Immature natural killer cell (primary cell): ENCODE measurements at regions not wholly inside any gene's neighbourhood (a gene's known extent, or its start where the extent isn't known, plus 50 kb on each side); places are given as distances from the start of the nearest gene placed in this dataset.

Source experiments
- DNase-seq, 3 donors: peaks; one replicate each; pipeline ENCODE4 v3.0.0; 2022; ENCODE audit warnings: mixed read lengths in 1 of 3
- H3K27ac Mint-ChIP-seq, 6 donors: one replicate each; pipeline ENCODE4 v1.8.0; 2020; ENCODE audit warnings: mixed read lengths in 6 of 6, mild to moderate bottlenecking in 5 of 6, inconsistent platforms in 4 of 6, moderate library complexity in 3 of 6
- H3K27me3 Mint-ChIP-seq, 3 donors: one replicate each; pipeline ENCODE4 v1.8.0; 2020 to 2021; ENCODE audit warnings: low read depth in 3 of 3, mild to moderate bottlenecking in 3 of 3, mixed read lengths in 3 of 3, moderate library complexity in 3 of 3, inconsistent platforms in 1 of 3
- H3K36me3 Mint-ChIP-seq, 3 donors: one replicate each; pipeline ENCODE4 v1.8.0; 2020; ENCODE audit warnings: mixed read lengths in 3 of 3, inconsistent platforms in 2 of 3, mild to moderate bottlenecking in 2 of 3
- H3K4me1 Mint-ChIP-seq, 2 donors: one replicate each; pipeline ENCODE4 v1.8.0; 2020; ENCODE audit warnings: inconsistent platforms in 2 of 2, mild to moderate bottlenecking in 2 of 2, mixed read lengths in 2 of 2, moderate library complexity in 1 of 2
- H3K4me3 Mint-ChIP-seq, 5 donors: one replicate each; pipeline ENCODE4 v1.8.0; 2020; ENCODE audit warnings: mild to moderate bottlenecking in 5 of 5, mixed read lengths in 5 of 5, inconsistent platforms in 3 of 5, moderate library complexity in 3 of 5
- H3K9me3 Mint-ChIP-seq, 6 donors: one replicate each; pipeline ENCODE4 v1.8.0; 2020; ENCODE audit warnings: mild to moderate bottlenecking in 6 of 6, mixed read lengths in 6 of 6, inconsistent platforms in 4 of 6, moderate library complexity in 3 of 6

DNA sequence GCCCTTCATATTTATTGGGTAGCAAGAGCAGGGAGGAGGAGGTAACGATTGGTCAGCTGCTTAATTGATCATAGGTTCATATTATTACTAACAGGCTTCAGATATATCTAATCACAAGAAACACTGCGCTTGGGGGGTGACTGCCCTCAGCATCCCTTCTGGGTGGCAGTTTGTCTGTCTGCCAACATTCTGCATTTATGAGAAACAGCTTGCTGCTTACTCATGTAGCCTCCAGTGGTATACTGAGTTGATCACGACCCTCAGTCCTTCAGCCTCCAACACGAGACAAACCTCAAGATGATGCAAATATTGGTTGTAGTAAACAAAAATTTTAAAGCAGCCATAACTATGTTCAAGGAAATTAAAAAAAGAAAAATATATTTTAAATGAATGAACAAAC, 657.8 kb upstream of the PHF14 start:
- no peak for DNase-seq
- H3K27ac Mint-ChIP-seq, result no peak overlapping the region
- no peaks in the 10 kb centered on the region for H3K4me1 Mint-ChIP-seq
- peaks cover 4 to 28% (median 15%) of the 10 kb centered on the region in 6 donors for H3K9me3 Mint-ChIP-seq
- peaks cover 0 to 2% (median 0%) of the 10 kb centered on the region in 3 donors for H3K27me3 Mint-ChIP-seq
- no peak overlapping the region for H3K4me3 Mint-ChIP-seq
- H3K36me3 Mint-ChIP-seq, result peaks cover 0 to 2% (median 0%) of the 10 kb centered on the region in 3 donors

DNA sequence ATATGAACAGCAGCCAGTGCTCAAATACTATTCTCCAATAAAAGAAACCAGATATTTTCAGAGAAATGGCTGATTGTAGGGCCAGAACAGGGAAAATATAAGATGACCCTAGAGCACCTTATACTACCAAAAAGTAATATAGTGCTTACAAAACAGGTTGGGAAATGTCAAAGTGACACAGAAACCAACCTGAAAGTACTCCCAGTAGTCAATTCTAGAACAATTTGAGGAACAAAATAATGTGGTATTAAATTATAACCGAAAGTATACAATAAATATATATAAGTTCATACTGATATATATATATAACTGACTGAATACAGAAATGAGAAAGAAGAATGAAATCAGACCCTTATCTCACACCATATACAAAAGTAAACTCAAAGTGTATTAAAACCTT, 657.2 kb upstream of the PHF14 start:
- H3K4me3 Mint-ChIP-seq, result no peak overlapping the region
- H3K9me3 Mint-ChIP-seq, result peaks cover under 1 to 28% (median 14%) of the 10 kb centered on the region in 6 donors
- H3K27ac Mint-ChIP-seq, result no peak overlapping the region
- H3K4me1 Mint-ChIP-seq, result no peaks in the 10 kb centered on the region
- no peak for DNase-seq
- peaks cover 0 to 2% (median 0%) of the 10 kb centered on the region in 3 donors for H3K27me3 Mint-ChIP-seq
- H3K36me3 Mint-ChIP-seq, result peaks cover 0 to 2% (median 0%) of the 10 kb centered on the region in 3 donors

DNA sequence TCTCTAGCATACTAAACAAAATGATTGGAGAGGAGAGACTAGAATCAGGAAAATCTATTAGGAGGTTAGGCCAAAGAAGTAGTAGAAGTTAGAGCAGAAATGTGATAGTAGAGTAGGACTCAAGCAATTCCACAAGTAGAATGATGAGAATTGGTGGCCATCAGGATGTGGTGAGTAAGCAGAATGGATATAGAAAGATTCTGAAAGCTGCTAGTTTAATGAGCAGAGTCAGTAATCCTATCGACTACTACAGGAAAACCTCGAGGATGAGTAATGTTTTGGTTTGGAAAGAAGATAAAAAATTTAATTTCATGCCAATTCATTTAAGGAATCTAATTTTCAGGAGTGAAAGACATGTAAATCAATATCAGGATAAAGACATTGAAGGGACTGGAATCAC, 648.3 kb upstream of the PHF14 start:
- DNase-seq, result no peak
- H3K27me3 Mint-ChIP-seq, result peaks cover 0 to 3% (median 0%) of the 10 kb centered on the region in 3 donors
- H3K27ac Mint-ChIP-seq, result no peak overlapping the region
- H3K4me1 Mint-ChIP-seq, result no peaks in the 10 kb centered on the region
- H3K9me3 Mint-ChIP-seq, result peaks cover 0 to 26% (median 2%) of the 10 kb centered on the region in 6 donors
- no peaks in the 10 kb centered on the region for H3K36me3 Mint-ChIP-seq
- no peak overlapping the region for H3K4me3 Mint-ChIP-seq

DNA sequence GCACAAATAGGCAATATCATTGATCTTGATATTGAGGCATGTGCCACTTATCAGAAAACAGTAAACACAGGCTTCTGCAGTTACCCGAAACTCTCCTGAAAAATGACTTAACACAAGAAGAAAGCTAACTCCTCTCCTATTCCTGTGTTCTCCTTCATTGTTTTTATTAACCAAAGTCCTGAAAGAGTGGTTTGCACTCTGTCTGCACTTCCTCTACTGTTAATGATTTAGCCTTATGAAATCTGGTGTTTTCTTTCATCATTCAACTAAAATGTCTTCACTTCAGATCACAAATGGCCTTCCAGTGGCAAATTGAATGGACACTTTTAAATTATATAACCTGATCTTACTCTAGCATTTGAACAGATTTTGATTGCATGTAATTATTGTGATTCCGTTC, 630.6 kb upstream of the PHF14 start:
- H3K4me3 Mint-ChIP-seq, result no peak overlapping the region
- peaks cover 0 to 2% (median under 1%) of the 10 kb centered on the region in 6 donors for H3K9me3 Mint-ChIP-seq
- no peaks in the 10 kb centered on the region for H3K4me1 Mint-ChIP-seq
- H3K27me3 Mint-ChIP-seq, result no peaks in the 10 kb centered on the region
- no peak for DNase-seq
- no peaks in the 10 kb centered on the region for H3K36me3 Mint-ChIP-seq
- H3K27ac Mint-ChIP-seq, result no peak overlapping the region

DNA sequence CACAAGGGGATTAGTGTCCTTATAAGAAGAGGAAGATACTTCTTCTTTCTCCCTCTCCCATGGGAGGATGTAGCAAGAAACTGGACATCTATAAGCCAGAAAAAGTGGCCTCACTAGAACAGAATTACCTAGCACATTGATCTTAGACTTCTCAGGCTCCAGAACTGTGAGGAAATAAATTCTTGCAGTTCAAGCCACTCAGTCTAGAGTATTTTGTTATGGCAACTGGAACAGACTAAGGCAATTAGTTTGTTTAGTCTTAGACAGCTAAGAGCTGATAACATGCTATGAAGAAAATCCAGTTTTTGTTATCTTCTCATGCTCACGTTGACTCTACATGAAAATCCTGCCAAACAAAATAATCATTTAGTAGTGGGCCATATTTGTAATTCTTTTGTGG, 627.6 kb upstream of the PHF14 start:
- H3K4me3 Mint-ChIP-seq, result no peak overlapping the region
- no peaks in the 10 kb centered on the region for H3K36me3 Mint-ChIP-seq
- no peaks in the 10 kb centered on the region for H3K4me1 Mint-ChIP-seq
- no peak for DNase-seq
- no peak overlapping the region for H3K27ac Mint-ChIP-seq
- H3K27me3 Mint-ChIP-seq, result no peaks in the 10 kb centered on the region
- peaks cover 0 to 2% (median 0%) of the 10 kb centered on the region in 6 donors for H3K9me3 Mint-ChIP-seq

DNA sequence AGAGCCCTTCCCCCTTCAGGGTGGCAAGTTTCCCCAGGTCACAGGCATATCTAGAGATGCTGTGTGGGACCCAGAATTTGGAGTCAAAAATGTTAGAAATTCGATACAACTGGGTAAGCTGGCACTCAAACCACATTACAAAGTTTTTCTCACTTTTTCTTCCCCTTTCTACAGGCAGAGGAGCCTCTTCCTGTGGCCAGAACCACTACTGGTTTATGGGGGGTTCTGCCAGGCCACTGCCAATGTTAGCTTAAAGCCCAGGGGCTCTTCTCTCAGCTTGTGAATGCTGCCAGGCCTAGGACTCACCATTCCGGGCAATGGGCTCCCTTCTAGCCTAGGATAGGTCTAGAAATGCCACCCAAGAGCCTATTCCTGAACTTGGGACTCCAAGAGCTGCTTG, 617.9 kb upstream of the PHF14 start:
- H3K4me3 Mint-ChIP-seq, result no peak overlapping the region
- DNase-seq, result no peak
- H3K27me3 Mint-ChIP-seq, result no peaks in the 10 kb centered on the region
- H3K9me3 Mint-ChIP-seq, result peaks cover 14 to 30% (median 21%) of the 10 kb centered on the region in 6 donors
- no peaks in the 10 kb centered on the region for H3K36me3 Mint-ChIP-seq
- no peak overlapping the region for H3K27ac Mint-ChIP-seq
- H3K4me1 Mint-ChIP-seq, result no peaks in the 10 kb centered on the region

DNA sequence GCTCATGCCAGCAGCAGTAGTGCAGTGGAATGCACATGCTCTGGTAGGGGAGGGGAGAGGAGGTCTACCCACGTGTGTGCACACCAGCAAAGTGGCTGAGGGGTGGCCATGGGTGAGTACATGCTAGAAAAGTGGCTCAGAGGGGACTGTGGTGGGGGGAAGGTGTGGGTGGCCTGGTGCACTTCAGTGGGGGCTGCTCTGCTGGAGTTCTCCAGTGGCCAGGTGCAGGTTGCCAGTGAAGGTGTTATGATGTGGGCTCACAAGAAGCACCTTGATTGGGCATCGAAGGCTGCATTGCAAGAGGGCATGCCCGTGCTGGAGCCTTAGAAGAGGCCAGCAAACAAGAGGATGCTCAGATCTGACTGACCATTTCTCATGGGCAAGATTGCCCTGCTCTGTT, 613.6 kb upstream of the PHF14 start:
- Mint-ChIP-seq H3K9me3 (peaks cover 5 to 34% (median 20%) of the 10 kb centered on the region in 6 donors), H3K27ac (no peak overlapping the region), H3K4me1 (no peaks in the 10 kb centered on the region), H3K36me3 (no peaks in the 10 kb centered on the region), H3K27me3 (peaks cover 0 to 3% (median 0%) of the 10 kb centered on the region in 3 donors), H3K4me3 (no peak overlapping the region)
- DNase-seq, result no peak

DNA sequence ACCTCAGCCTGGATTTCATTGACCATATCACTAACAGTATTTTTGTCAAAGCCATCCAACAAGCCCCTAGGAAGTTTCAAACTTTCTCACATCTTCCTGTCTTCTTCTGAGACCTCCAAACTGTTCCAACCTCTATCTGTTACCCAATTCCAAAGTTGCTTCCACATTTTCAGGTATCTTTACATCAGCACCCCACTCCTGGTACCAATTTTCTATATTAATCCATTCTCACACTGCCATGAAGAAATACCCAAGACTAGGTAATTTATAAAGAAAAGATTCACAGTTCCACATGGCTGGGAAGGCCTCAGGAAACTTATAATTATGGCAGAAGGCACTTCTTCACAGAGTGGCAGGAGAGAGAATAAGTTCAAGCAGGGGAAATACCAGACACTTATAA, 571.9 kb upstream of the PHF14 start:
- H3K27ac Mint-ChIP-seq, result no peak overlapping the region
- no peaks in the 10 kb centered on the region for H3K4me1 Mint-ChIP-seq
- no peak for DNase-seq
- H3K4me3 Mint-ChIP-seq, result no peak overlapping the region
- H3K9me3 Mint-ChIP-seq, result peaks cover 3 to 19% (median 14%) of the 10 kb centered on the region in 6 donors
- peaks cover 0 to 11% (median 0%) of the 10 kb centered on the region in 3 donors for H3K36me3 Mint-ChIP-seq
- peaks cover 2 to 10% (median 3%) of the 10 kb centered on the region in 3 donors for H3K27me3 Mint-ChIP-seq

DNA sequence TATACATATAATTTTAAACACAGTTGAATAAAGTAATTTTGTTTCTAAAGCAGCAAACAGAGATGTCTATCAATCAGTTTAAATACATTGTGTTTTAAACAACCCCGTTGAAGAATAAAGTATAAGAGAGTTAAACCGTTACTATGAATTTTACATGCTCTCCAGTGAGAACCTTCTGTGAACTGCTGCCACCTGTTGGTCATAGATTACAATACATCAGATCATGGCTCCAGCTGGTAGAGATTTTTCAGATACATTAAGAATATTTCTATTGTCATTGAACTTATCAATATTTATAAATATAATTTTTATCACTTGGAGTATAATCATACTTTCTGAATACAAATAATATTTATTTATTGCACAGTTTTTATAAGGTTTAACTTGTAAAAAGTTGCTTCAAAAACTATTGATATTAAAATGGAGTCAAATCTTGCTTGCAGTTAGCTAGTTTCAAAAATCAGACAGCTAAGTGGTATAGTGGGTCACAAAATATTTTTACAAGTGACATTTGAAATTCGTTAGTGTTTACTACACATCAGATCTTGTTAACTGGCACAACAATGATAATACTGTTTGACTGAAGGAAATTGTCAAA, 561.2 kb upstream of the PHF14 start:
- H3K4me3 Mint-ChIP-seq, result no peak overlapping the region
- peaks cover 0 to 5% (median 0%) of the 10 kb centered on the region in 3 donors for H3K27me3 Mint-ChIP-seq
- no peaks in the 10 kb centered on the region for H3K4me1 Mint-ChIP-seq
- H3K36me3 Mint-ChIP-seq, result no peaks in the 10 kb centered on the region
- H3K27ac Mint-ChIP-seq, result no peak overlapping the region
- DNase-seq, result peak; percentile 3 to 12 (median 5)
- H3K9me3 Mint-ChIP-seq, result peaks cover 0 to 2% (median 0%) of the 10 kb centered on the region in 6 donors

DNA sequence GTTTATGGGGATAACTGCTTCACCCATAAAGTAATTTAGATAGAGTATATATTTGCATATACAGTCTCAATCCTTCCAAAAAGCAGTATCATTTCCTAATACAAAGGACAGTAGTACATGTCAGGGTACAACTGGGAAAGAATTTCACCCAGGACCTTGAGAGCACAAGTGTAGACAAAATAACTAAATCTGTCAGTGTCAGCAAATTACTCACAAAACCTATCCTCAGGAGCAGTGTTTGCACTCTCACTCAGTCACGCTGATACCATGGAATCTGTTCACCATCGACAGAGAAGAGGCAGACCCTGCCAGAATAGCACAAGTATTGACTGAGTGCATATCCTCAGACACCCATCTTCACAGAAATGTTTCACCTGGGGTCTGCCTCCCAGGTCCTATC, 554.7 kb upstream of the PHF14 start:
- Mint-ChIP-seq H3K4me3 (no peak overlapping the region), H3K36me3 (no peaks in the 10 kb centered on the region), H3K9me3 (peaks cover 0 to 2% (median 0%) of the 10 kb centered on the region in 6 donors), H3K27me3 (peaks cover 0 to 2% (median 0%) of the 10 kb centered on the region in 3 donors), H3K4me1 (no peaks in the 10 kb centered on the region), H3K27ac (no peak overlapping the region)
- no peak for DNase-seq

DNA sequence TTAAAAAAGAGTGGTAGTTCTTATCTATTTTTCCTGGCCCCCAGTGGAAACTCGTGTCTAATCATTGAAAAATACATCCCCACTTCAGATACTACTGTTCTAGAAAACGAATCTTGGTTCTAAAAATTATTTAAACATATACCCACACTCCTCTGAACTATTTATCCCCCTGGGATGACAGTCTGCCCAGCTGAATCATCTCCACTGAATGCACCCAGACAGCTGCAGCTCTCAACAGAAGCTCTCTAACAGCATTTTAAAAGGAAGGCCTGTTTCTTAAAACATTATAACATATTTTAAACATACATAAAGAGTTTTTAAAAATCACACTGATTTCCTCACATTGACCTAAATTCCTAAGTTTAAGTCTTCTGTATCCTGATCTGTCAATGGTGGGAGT, 544.6 kb upstream of the PHF14 start:
- Mint-ChIP-seq H3K27ac (no peak overlapping the region), H3K36me3 (no peaks in the 10 kb centered on the region), H3K9me3 (peaks cover 0 to 3% (median under 1%) of the 10 kb centered on the region in 6 donors), H3K4me1 (no peaks in the 10 kb centered on the region), H3K4me3 (no peak overlapping the region), H3K27me3 (peaks cover 0 to 3% (median under 1%) of the 10 kb centered on the region in 3 donors)
- DNase-seq, result no peak

DNA sequence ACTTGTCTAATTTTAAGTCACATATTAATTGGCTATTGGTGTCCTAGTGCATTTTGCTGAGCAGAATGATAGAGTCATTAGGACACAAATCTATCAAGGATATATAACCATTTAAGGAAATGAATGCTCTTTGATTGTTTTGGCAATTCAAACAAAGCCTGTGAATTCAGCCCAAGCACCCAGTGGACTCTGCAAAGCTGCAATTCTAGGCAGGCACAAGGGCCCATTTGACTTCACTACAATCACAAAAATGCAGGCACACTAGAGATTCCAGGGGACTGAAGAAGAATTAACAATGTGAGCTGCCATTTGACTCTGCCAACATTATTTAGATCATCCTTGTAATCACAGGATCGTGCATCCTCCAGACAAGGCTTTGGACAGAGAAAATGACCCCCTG, 544.2 kb upstream of the PHF14 start:
- Mint-ChIP-seq H3K27ac (no peak overlapping the region), H3K4me1 (no peaks in the 10 kb centered on the region), H3K36me3 (no peaks in the 10 kb centered on the region), H3K27me3 (peaks cover 0 to 3% (median 2%) of the 10 kb centered on the region in 3 donors), H3K9me3 (peaks cover 0 to 3% (median 2%) of the 10 kb centered on the region in 6 donors), H3K4me3 (no peak overlapping the region)
- no peak for DNase-seq

DNA sequence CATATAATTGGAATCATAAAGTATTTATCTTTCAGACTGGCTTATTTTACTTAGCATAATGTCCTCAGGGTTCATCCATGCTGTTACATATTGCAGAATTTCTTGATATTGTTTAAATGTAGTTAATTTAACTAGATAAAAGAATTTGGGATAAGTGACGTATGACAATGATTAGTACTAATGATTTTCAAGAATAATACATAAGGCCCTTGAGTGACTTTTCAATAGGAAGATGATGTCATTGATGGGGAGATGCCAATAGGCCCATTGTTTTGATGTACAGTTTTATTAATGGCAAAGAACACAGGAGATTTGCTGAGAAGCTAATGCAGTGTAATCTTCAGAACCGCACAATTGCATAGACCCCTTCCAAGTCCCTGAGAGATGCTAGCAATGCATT, 537.4 kb upstream of the PHF14 start:
- DNase-seq, result no peak
- peaks cover 0 to 4% (median 1%) of the 10 kb centered on the region in 3 donors for H3K27me3 Mint-ChIP-seq

DNA sequence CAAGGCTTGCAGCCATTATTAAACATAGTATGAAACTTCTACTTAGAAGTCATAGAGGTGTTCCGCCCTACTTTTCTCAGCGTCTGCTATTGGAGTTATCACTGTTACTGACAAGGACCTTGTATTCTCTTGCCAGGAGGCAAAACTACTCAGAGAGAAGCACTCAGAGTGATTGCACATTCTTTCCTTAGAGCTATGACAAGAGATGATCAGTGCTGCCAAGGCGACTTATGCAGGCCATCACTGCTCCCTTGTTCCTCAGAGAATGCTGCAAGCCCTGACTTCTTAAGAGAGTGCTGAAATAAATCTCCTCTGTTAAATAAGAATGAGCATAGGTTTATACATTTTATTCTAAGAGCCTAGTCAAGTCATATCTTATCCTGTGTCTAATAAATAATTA, 534.6 kb upstream of the PHF14 start:
- peaks cover 0 to 4% (median 0%) of the 10 kb centered on the region in 3 donors for H3K36me3 Mint-ChIP-seq
- H3K4me1 Mint-ChIP-seq, result no peaks in the 10 kb centered on the region
- no peak overlapping the region for H3K4me3 Mint-ChIP-seq
- H3K27me3 Mint-ChIP-seq, result peaks cover 0 to 3% (median 3%) of the 10 kb centered on the region in 3 donors
- H3K9me3 Mint-ChIP-seq, result peaks cover 0 to 20% (median 9%) of the 10 kb centered on the region in 6 donors
- H3K27ac Mint-ChIP-seq, result no peak overlapping the region
- no peak for DNase-seq

More for the DNA sequence above, 537.4 kb upstream of the PHF14 start:
- H3K36me3 Mint-ChIP-seq, result peaks cover 0 to 3% (median 0%) of the 10 kb centered on the region in 3 donors
- H3K4me1 Mint-ChIP-seq, result no peaks in the 10 kb centered on the region
- H3K27ac Mint-ChIP-seq, result no peak overlapping the region
- peaks cover 0 to 10% (median 3%) of the 10 kb centered on the region in 6 donors for H3K9me3 Mint-ChIP-seq
- H3K4me3 Mint-ChIP-seq, result no peak overlapping the region

DNA sequence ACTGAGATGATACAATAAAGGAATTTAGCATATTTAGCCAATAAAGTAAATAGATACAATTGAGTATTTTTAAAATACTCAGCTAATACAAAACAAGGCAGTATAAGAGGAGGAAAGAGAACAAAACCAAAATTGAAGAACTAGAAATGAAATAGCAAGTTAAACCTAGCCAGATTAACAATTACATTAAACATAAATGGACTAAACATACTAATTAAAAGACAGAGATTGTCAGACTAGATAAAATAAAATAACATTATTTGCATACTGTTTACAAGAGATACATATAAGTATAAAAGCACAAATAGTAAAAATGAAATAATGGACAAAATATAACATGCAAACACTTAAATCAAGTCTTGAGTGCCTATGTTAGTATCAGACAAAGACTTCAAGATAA, 517.7 kb upstream of the PHF14 start:
- Mint-ChIP-seq H3K4me1 (no peaks in the 10 kb centered on the region), H3K27me3 (peaks cover 0 to 6% (median 3%) of the 10 kb centered on the region in 3 donors), H3K27ac (no peak overlapping the region), H3K36me3 (peaks cover 0 to 3% (median 0%) of the 10 kb centered on the region in 3 donors), H3K4me3 (no peak overlapping the region), H3K9me3 (peaks cover 0 to 15% (median 6%) of the 10 kb centered on the region in 6 donors)
- no peak for DNase-seq
